ENCODE measurements at regions not wholly inside any gene's neighbourhood (a gene's known extent, or its start where the extent isn't known, plus 50 kb on each side); places are given as distances from the start of the nearest gene placed in this dataset.

- Histone ChIP-seq H3K14ac (ENCODE audit: insufficient read depth, low read length) (no peak overlapping the region), H3T11ph (ENCODE audit: low read length) (no peak overlapping the region), H2BK15ac (ENCODE audit: low read depth, low read length) (no peak overlapping the region), H3K18ac (ENCODE audit: insufficient read length, low read depth, low read length) (no peak overlapping the region), H4K8ac (replicated peaks; ENCODE audit: insufficient read length, low read depth, low read length) (no peak overlapping the region), H3K9ac (ENCODE audit: extremely low read depth, insufficient read length, low read length) (no peak overlapping the region), H3K27me3 (ENCODE audit: insufficient read depth, low read length) (no peaks in the 10 kb centered on the region), H3K56ac (ENCODE audit: insufficient read length, low read depth, low read length) (no peak overlapping the region), H4K5ac (ENCODE audit: insufficient read length, low read depth, low read length) (no peak overlapping the region), H3K4me2 (ENCODE audit: insufficient read depth, insufficient read length, low read length) (no peak overlapping the region), H3K4ac (ENCODE audit: low read depth, low read length) (no peak overlapping the region), H2BK12ac (ENCODE audit: insufficient read length, low read depth, low read length) (no peak overlapping the region), H4K91ac (ENCODE audit: insufficient read length, low read depth, low read length) (no peak overlapping the region), H2AK5ac (ENCODE audit: insufficient read length, low read length) (no peak overlapping the region), H2AFZ (ENCODE audit: low read length) (no peak overlapping the region), H3K79me1 (ENCODE audit: insufficient read depth, low read depth, low read length, poor library complexity, severe bottlenecking) (no peaks in the 10 kb centered on the region), H3K4me1 (ENCODE audit: insufficient read depth, low read length) (no peaks in the 10 kb centered on the region), H2BK120ac (ENCODE audit: low read depth, low read length, poor library complexity, severe bottlenecking) (no peak overlapping the region), H3K27ac (ENCODE audit: insufficient read length, low read depth, low read length) (no peak overlapping the region), H3K9me3 (ENCODE audit: control insufficient read depth, low read depth, low read length) (no peaks in the 10 kb centered on the region), H2BK5ac (ENCODE audit: insufficient read length, low read length) (no peak overlapping the region), H4K20me1 (ENCODE audit: control insufficient read depth, insufficient read depth, insufficient read length) (no peaks in the 10 kb centered on the region), H2BK20ac (ENCODE audit: low read depth, low read length, poor library complexity, severe bottlenecking) (no peak overlapping the region), H3K23me2 (ENCODE audit: insufficient read length, low read depth, low read length, poor library complexity, severe bottlenecking) (no peaks in the 10 kb centered on the region), H3K23ac (ENCODE audit: insufficient read length, low read depth, low read length) (no peak overlapping the region), H3K79me2 (ENCODE audit: insufficient read depth, low read length) (no peaks in the 10 kb centered on the region)
- H3K36me3 Mint-ChIP-seq (ENCODE audit: insufficient read depth in 1 of 3, low read depth in 3 of 3) = peaks cover 0 to 5% (median 3%) of the 10 kb centered on the region in 3 experiments; a peak in 2 of 7 replicates
- TF ChIP-seq, protein P1, sequence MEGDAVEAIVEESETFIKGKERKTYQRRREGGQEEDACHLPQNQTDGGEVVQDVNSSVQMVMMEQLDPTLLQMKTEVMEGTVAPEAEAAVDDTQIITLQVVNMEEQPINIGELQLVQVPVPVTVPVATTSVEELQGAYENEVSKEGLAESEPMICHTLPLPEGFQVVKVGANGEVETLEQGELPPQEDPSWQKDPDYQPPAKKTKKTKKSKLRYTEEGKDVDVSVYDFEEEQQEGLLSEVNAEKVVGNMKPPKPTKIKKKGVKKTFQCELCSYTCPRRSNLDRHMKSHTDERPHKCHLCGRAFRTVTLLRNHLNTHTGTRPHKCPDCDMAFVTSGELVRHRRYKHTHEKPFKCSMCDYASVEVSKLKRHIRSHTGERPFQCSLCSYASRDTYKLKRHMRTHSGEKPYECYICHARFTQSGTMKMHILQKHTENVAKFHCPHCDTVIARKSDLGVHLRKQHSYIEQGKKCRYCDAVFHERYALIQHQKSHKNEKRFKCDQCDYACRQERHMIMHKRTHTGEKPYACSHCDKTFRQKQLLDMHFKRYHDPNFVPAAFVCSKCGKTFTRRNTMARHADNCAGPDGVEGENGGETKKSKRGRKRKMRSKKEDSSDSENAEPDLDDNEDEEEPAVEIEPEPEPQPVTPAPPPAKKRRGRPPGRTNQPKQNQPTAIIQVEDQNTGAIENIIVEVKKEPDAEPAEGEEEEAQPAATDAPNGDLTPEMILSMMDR (conservative IDR thresholded peaks at IDR 0.05) = no peak
- DNase-seq = no peak
- H3K27me3 Mint-ChIP-seq (ENCODE audit: low read depth) = no peaks in the 10 kb centered on the region
- H3K9me3 Mint-ChIP-seq = peaks cover 4 to 10% of the 10 kb centered on the region in 2 experiments; a peak in 4 of 5 replicates
- no peak overlapping the region for H3K27ac Mint-ChIP-seq
- no peaks in the 10 kb centered on the region for H3K4me1 Mint-ChIP-seq
- no peak overlapping the region for H3K4me3 Mint-ChIP-seq
- no CpG with 5 or more reads among the region's 1 CpG for whole genome bisulfite sequencing (ENCODE audit: extremely low coverage, insufficient read length, low lambda C conversion rate)
Observed at GRCh38 chr5:126707080-126707479, 69.9 kb upstream of the LMNB1 start.
